ENCODE measurements at regions not wholly inside any gene's neighbourhood (a gene's known extent, or its start where the extent isn't known, plus 50 kb on each side); places are given as distances from the start of the nearest gene placed in this dataset.

DNA sequence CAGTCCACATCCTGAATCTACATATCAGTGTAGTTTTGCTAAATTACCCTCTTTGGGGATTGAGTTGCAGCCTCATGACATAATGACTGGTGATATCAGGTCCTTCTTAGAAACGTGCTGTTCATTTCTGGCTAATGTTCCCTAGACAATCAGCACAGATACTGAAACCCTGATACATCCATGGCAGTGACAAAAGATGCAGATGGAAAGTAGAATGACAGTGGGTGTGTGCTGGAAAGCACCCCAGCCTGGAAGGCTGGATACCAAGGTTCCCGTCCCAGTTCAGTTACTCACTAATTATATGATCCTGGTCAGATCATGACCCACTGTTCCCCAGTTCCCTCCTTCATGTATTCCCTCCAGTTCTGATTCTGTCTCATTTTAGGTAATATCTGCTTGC is 198.2 kb upstream of the FGGY start:
- no peak for DNase-seq

DNA sequence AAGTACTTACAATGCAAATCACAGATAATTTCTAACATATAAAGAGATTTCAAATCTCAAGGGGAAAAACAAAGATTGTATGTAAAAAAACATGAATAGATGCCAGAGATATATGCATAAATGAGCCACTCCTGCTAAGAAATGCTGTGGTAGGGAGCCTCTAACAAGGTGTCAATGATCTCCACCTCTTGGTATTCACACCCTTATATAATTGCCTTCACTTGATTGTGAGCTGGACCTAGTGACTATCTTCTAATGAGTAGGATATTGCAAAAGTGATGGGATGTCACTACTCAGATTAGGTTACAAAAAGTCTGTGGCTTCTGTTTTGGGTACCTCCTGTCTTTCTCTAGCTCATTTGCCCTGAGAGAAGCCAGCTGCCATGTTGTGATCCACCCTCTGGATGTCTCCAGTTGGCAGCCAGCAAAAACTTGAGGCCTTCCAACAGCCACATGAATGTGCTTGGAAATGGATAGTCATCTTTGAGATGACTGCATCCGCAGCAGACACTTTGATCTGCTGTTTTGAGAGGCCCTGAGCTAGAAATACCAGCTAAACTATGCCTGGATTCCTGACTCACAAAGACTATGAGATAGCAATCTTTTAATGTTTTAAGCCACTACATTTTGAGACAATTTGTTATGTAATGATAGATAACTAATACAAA is 196.1 kb upstream of the FGGY start:
- no peak for DNase-seq

DNA sequence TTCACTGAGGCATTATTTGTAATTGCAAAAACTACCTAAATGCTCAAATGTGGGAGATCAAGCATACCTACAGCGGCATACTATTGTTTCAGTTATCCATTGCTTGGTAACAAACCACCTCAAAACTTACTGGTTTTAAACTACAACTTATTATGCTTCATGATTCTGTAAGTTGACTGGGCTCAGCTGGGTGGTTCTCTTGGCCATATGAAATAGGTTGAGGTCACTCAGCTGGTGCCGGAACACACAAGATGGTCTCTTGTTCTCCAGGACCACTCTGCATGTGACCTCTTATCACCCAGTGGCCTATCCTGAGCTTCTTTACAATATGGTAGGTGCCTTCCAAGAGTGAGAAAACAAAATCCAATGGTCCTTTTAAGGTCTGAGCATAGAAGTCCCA is 195.4 kb upstream of the FGGY start:
- no peak for DNase-seq

DNA sequence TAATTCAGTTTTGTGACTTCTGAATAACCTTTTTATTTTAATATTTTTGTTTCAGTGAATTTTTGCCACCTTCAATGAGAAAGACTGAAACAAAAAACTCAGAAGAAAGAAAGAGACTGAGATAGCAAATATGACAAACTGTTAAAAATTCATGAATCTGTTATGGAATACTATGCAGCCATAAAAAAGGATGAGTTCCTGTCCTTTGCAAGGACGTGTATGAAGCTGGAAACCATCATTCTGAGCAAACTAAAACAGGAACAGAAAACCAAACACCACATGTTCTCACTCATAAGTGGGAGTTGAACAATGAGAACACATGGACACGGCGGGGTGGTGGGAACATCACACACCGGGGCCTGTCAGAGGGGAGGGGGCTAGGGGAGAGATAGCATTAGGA is 193.4 kb upstream of the FGGY start:
- DNase-seq: no peak

DNA sequence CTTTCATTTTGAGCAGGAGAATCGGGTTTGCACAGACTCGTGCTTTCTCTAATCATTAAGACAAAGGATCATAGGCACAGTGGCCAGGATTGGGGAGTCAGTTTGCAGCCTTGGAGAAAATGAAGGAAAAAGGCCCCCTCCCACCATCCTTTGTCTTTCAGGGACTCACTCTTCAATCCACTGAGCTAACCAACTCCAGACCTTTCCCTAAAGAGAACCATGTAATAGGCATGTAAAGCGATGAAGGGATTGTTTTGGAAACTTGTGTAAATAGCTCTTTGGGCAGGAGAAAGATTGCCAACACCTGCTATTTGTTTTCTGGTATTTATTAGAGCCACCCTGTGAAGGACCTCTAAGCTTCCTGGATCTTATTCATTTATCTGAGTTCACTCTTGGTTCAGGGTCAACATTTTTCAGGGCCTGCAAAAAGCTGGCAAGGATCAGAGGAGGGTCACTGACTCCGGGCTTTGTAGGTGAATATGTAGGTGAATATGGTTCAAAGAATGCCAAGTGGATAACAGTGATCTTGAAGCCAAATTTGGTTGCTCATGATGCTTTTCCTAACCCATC is 192.6 kb upstream of the FGGY start:
- DNase-seq: no peak

DNA sequence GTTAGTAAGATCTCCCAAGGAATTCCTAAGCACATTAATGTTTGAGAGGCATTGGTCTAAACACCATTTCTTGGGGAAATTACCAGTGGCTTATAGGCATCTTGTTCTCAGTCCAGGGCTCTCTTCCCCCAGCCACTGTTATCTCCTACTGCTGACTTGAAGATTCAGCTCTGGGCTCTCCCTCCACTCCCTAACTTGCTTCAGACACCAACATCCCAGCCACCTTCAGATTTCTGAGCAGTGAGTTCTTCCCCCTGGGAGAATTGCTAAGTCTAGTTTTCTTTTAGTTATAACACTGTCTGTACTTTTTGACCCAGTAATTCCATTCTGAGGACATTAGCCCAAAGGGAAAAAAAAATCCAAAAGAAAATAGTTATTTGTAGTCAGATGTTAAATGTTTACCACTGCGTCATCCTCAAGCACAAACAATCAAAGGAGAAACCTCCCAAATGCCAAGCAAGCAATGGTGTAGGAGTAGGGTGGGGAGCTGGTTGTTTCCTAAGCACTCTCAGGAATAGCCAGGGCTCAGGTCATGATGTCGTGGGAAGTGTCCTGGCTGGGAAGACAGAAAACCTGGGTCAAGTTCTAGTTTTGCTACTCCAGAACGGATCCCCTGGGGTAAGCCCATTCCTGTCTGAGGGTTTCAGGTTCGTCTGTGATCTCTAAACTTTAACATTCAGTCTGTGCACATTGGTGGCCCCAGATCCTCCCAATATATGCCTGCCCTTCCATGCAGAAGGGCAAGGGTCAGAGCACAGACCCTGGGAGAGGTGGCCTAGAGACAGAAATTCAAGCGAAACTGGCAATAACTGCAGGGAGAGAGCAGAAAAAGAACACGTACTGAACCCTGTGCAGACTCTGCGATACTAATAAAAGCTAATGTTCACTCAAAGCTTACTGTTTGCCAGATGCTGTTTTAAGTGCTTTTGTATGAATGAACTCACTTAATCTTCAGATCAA is 191.1 kb upstream of the FGGY start:
- no peak for DNase-seq

DNA sequence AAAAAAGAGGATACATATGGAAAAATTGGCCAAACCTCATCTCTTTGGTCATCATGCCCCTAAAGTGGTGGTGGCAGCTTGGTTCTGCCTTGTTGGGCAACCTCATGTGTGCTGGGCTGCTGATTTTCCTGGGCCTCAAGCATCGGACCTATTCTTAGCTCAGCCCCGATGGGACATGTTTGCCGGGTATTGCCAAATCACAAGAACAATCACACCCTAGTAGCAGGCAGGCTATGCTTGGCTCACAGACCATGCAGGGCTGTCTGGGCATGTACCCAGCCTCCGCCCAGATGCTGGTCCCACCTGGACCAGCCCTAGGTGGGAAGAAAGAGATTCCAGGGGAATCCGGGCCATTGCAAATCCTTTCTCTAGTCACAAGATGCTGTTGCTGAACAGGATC is 189.4 kb upstream of the FGGY start:
- DNase-seq: no peak

DNA sequence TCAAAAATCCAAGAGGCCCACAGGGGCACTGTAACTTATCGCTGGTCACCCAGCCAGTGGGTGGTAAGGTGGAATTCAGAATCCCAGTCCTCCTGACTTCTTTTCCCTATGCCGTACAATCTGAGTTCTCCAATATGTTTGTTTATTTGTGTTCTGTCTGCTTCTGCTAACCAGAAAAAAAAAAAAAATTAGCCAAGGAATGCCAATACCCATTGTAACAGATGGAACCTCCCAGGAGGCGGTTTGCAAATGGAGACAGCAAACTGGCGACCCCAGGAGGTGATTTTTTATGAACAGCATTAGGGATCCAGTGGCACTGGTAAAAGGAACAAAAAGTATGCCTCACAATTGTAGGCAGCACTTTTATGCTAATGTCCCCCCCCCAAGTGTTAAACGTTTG is 189.0 kb upstream of the FGGY start:
- no peak for DNase-seq

DNA sequence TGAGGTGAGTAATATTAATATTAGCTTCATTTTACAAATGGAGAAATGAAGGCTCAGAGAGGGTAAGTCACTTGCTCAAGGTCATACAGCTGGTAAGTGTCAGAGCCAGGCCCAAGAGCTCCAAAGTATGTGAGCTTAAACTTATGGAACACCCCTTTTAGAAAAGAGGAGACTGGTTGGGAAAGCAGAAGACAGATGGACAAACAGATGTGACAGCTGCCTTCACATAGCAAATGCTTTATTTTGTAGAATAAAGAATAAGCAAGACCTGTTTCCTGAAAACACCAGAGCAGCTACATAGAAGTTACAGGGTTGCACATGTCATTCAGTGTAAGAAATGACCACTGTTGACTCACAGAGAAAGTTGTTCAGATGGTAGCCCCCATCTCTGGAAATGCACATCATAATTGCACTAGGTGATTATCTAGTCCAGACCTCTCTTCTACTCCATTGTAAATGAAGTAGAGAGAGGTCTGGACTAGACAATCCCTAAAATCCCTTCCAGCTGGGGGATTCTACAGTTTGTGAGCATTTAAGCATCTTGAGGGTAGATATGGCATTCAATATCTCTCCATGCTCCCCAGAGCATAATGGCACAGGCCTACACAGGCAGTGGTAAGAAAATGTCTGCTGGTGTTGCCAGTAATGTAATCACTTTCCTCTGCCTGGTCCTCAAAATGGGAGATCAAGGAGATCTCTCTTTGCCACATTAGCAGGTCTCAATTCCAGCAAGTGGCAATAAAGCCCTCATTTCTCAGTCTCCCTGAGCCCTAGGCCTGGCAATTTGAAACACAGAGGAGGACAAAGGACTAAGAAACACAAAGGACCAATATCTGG is 188.2 kb upstream of the FGGY start:
- DNase-seq: no peak

DNA sequence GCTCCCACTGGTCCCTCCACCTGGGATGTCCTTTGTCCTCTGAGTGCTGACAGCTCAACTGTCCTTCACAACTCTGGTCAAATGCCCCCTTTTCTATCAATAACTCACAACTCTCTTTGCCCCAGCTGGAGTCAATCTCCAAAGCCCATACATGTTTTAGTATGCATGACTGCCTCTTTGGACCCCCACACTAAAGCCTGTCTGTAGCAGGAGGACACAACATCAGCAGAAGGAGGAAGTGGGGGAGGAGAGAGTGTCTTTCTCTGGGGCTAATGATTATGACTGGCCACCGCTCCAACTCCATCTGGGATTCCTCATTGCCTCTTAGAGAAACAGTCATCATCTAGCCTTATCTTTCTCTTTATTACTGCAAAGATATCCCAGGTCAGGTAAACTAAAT is 186.6 kb upstream of the FGGY start:
- DNase-seq: no peak

DNA sequence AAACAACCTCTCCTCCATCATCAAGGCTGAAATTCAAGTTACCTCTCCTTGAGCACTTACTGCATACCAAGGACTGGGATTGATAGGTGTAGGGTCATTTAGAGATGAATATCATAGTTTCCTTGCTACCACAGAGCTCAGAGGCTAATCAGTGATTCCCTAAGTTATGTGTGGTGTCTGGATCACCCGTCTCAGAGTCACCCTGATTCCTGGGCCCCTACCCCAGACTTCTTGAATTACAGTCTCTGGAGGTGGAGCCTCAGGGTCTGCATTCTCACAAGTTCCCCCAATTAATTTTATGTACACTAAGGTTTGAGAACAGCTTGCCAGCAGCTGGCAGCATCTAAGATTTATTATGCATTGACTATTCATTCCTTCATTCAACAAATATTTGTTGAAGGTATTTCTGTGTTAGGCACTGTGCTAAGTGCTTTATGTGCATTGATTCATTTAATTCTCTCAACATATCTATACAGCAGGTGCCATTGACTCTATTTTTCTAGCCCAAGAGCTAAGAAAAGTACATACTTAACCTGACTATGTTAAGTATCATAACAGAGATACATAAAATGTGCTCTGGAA is 182.9 kb upstream of the FGGY start:
- no peak for DNase-seq

DNA sequence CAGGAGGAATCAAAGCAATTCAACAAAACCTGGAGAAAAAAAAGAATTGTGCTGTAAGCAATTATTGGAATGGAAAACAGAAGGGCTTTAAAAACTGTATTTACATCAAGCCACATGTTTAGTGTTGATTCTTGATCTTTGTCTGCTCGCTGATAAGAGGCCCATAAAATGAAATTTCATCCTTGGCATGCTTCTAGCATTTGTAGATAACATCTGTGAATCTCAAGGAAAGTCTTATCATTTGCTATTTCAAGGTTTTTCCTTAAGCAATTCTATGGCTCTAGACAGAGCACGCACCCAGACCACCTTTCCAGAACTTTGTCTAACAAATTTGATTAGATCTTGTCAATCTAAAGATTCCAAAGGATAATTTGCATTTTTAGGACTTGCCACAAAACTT is 181.0 kb upstream of the FGGY start:
- no peak for DNase-seq

DNA sequence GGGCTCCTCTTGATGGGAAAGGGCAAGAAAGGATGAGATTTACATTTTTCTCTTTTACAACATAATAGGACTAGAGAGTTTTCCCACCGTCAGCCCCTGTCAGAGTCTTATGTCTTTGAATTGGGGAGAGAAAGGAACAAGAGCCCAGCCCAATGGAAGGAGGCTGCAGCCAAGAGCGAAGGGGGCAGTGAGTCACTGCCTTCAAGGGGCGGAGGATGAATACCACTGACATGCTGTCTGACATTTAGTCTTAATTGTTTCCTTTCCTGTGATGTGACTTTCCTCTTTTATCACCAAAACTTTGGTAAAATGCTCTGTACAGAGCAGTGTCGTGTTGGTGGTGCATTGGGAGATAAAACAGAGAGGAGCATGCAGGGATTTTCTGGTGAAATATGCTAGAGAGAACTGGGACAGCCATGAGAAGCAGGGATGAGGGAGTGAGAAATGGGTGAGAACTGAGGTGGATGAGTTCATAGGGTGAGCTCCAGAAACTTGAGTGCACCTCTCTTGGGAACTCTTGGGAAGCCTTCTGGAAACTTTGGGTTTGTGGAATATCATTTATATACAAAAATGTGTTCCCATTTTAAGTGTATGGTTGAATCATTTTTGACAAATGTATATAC is 179.9 kb upstream of the FGGY start:
- no peak for DNase-seq

DNA sequence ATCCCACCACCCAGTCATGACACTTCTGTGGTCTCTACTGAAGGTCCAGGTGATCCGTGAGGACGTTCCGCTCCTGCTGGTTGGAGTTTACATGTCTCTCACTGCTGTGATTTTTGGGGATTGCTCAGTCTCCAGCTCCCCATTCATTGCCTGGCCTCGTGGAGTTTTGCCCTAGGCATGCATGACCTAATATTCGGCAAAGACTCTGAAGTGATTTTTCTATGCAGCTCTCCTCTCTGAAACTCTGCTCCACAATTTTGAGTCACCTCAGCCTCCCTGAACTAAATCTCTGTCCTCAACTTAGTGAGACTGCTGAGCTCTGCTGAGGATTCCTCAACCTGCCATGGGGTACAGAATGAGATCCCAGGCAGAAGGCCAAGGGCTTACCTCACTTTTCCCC is 174.4 kb upstream of the FGGY start:
- no peak for DNase-seq

DNA sequence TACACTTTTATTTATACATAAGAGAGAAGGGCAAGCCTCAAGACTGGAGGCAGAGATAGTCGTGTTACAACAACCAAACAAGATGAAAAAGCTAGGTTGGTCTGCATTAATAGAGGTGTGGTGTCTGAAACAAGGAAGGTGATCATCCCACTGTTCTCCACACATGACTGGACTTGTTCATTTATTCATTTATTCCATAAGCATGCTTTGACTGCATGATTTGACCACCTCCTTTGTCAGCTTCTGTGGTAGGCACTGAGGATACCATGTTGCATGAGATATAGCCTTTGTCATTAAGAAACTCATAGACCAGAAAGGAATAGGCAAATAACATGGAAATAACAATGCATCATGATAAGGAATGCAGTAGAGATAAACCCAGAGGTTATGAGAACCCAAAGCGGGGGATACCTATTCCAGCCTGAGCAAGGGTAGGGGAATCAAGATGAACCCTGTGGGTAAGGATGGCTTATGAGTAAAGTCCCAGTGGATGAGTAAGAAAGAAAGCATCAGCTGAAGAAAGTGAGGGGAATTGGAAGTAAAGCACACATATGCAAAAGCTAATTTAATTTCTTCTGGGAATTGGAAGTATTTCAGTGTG is 173.7 kb upstream of the FGGY start:
- DNase-seq: no peak

DNA sequence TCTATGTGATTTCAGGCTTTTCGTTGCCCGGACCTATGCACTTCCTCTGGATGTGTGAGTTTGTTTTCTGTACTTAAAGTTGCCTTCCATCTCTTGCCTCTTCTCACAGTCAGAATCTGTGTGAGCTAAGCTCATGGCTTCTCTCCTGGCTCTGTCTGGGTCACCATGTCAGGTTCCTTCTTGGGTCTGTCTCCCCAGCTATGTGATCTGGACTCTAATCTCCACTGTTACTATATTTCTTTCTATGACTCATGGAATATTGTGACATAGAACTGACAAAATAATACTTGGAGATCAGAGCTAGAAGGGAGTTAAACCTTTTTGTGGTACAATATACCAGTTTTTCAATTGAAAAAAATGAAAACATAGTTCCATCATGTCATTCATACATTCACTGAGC is 172.7 kb upstream of the FGGY start:
- no peak for DNase-seq

DNA sequence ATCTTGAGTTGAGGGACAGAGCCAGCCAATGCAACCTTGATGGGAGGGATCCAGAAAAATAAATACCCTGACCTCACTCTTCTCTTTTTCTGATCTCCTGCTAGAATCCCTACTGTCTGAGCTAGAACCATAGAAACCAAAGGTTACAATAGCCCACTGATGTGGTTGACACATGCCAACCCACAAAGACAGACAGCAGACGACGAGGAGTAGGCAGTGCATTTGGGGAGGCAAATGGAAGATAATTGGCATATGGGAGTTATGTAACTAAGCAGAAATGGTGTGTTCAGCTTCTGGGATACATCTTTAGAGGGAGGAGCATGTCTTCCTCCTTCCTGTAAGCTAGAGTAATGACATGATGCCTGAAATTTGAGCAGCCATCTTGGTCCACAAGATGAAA is 171.7 kb upstream of the FGGY start:
- DNase-seq: no peak

DNA sequence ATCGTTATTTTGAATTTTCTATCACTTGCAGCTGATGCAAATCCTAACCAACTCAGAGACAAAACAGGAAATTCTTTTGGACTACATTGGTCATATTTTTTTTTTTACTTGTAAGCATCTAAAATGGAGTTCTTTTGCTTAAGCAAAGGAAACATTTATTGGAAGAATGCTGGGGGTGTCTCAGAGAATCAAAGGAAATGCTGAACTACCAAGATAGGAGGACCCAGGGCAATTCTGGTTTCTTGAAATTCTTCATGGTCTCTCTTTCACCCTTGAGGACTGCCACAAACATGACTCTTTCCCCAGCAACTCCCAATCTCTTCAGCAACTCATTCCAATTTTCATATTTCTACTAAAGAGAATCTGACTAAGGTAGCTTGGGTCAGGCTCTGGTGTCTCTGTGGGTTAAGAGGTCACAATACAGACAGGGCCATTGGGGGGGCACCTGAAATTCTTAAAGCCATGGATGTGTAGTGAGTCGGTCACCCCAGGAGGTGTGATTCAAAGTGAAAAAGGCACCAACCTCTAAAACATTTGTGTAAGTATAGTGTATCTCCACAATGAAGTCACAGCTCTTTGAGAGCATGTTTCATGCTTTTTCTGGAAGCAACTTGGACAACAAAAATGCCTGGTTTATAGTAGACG is 171.1 kb upstream of the FGGY start:
- DNase-seq: no peak

DNA sequence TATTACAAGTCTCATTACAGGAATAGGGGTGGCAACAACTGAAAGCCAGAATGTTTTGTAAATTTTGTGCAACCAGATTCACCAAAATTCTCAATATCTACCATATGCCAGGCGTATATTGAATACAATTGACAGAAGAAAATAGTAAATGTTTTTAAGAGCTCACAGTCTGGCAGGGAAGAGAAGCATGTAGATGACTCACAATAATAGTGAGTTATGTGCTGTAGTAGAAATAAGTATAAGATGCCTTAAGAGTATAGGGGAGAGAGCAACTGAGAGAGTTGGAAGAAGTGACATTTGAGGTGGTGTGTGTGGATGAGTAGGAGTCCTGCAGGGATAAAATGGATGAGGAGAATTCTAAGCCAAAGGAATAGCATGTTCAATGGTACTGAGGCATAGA is 170.5 kb upstream of the FGGY start:
- DNase-seq: no peak

DNA sequence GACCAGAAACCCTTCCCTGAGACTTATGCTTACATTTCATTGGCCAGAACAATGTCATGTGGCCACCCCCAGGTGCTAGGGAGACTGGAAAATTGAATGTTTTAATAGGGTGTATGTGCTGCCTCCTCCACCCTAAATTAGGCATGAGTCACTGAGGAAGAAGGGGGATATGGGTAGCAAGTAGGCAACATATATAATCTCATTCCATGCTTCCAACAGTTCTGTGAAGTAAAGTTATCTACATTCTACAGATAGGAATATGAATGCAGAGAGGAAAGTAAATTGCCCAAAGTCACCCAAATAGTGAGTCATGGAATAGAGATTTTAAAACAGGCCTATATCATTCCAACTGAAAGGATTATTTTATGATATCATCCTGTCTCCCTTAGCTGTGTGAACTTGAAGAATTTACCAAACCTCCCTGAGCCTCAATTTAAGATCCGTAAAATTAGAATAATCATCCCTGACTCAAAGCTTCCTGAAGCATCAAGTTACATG is 168.6 kb upstream of the FGGY start:
- DNase-seq: no peak

DNA sequence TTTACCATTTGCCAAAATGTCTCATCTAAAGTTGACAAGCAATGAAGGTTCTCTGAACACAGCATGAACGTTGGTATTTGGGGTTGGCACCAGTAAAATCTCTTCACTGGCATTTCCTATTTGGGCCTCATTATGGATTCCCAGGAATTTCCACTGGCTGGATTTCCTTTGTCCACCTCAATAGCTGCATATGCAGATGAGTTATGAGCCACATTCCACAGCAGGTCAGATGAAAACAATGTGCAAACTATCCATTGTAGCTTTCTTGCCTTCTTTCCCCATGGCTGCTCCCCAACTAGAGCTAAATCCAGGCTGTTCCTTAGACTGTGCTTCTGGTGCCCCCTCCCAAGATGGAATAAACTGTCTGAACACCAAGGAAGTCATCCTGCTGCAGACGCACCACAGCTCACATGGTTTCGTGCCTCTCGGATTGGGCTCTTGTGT is 168.1 kb upstream of the FGGY start:
- no peak for DNase-seq

All from activated CD8-positive, alpha-beta memory T cell treated with anti-CD3 and anti-CD28 coated beads, Interleukin-2, amount 50 U/mL, for 4 hours (primary cell).